GM23338 (cell line): ENCODE measurements at regions not wholly inside any gene's neighbourhood (a gene's known extent, or its start where the extent isn't known, plus 50 kb on each side); places are given as distances from the start of the nearest gene placed in this dataset.

Experiments
- CREB1 ChIP-seq: fragments of 250-450 bp; sonication (Bioruptor Pico); IDR thresholded peaks from 2 replicates; pipeline ENCODE4 v1.5.0; 2020; ENCODE audit warnings: low read depth, mild to moderate bottlenecking, moderate library complexity
- CTCF ChIP-seq, 2 experiments: fragments of 200-600 bp in 1 of 2; sonication (generic) in 1 of 2; conservative IDR thresholded peaks; 2 replicates each; pipeline versions ENCODE4 v1.5.1 to v1.6.1; 2016 to 2017; ENCODE audit warnings: antibody characterized with exemption in 2 of 2, low read depth in 2 of 2, mild to moderate bottlenecking in 2 of 2, moderate library complexity in 1 of 2
- EZH2 ChIP-seq: fragments of 200-600 bp; sonication (generic); IDR thresholded peaks from one replicate; pipeline ENCODE4 v1.8.0; 2017; ENCODE audit warnings: antibody characterized with exemption, mild to moderate bottlenecking, low read depth; ENCODE audit not compliant: unreplicated experiment
- EZH2phosphoT487 ChIP-seq: fragments of 200-600 bp; sonication (generic); IDR thresholded peaks from one replicate; pipeline ENCODE4 v1.8.1; 2018; ENCODE audit warnings: antibody characterized with exemption; ENCODE audit not compliant: unreplicated experiment
- JUNB ChIP-seq: IDR thresholded peaks from one replicate; pipeline ENCODE4 v1.6.1; 2016; ENCODE audit warnings: antibody characterized with exemption; ENCODE audit not compliant: unreplicated experiment
- NANOG ChIP-seq: IDR thresholded peaks from 2 replicates; pipeline ENCODE4 v1.6.1; 2016; ENCODE audit warnings: antibody characterized with exemption, borderline replicate concordance
- POLR2AphosphoS5 ChIP-seq: IDR thresholded peaks from 2 replicates; pipeline ENCODE4 v1.6.1; 2016; ENCODE audit warnings: antibody characterized with exemption, low read depth
- REST ChIP-seq: IDR thresholded peaks from one replicate; pipeline ENCODE4 v1.6.1; 2018; ENCODE audit warnings: antibody characterized with exemption; ENCODE audit not compliant: unreplicated experiment
- STAT1 ChIP-seq: IDR thresholded peaks from one replicate; pipeline ENCODE4 v1.6.1; 2016; ENCODE audit warnings: antibody characterized with exemption; ENCODE audit not compliant: unreplicated experiment
- ZNF114 ChIP-seq: fragments of 250-450 bp; sonication (Bioruptor Pico); IDR thresholded peaks from 2 replicates; pipeline ENCODE4 v1.5.0; 2020; ENCODE audit warnings: mild to moderate bottlenecking, moderate library complexity
- ZNF331 ChIP-seq: fragments of 250-450 bp; sonication (Bioruptor Pico); IDR thresholded peaks from 2 replicates; pipeline ENCODE4 v1.5.0; 2020; ENCODE audit warnings: low read depth, mild to moderate bottlenecking, moderate library complexity

GRCh38 chr6:139520321-139520768, 145.9 kb upstream of the CITED2 start:
- TF ChIP-seq EZH2: no peak
- no peak for TF ChIP-seq CTCF (conservative IDR thresholded peaks at IDR 0.05; ENCODE audit: low read depth in 2 of 2)
- no peak for TF ChIP-seq POLR2AphosphoS5
- no peak for TF ChIP-seq JUNB
- TF ChIP-seq EZH2phosphoT487: no peak
- no peak for TF ChIP-seq REST
- TF ChIP-seq CREB1 (CRISPR knock-in tag): no peak
- no peak for TF ChIP-seq ZNF331 (CRISPR knock-in tag)
- TF ChIP-seq ZNF114 (CRISPR knock-in tag): no peak
- TF ChIP-seq NANOG: no peak
- TF ChIP-seq STAT1: no peak
